Activated naive CD8-positive, alpha-beta T cell treated with anti-CD3 and anti-CD28 coated beads for 36 hours (primary cell): ENCODE measurements at regions not wholly inside any gene's neighbourhood (a gene's known extent, or its start where the extent isn't known, plus 50 kb on each side); places are given as distances from the start of the nearest gene placed in this dataset.
A peak's percentile ranks its signal among the peaks of the same experiment; 100 is the strongest.

ENCODE experiments used
- DNase-seq: peaks from one replicate; pipeline ENCODE4 v3.0.0; 2021
- H3K27ac Mint-ChIP-seq: one replicate; pipeline ENCODE4 v1.8.0; 2022; ENCODE audit warnings: mild to moderate bottlenecking, moderate library complexity, mixed read lengths
- H3K27me3 Mint-ChIP-seq: one replicate; pipeline ENCODE4 v1.8.0; 2022; ENCODE audit warnings: mild to moderate bottlenecking, mixed read lengths
- H3K36me3 Mint-ChIP-seq: one replicate; pipeline ENCODE4 v1.8.0; 2021; ENCODE audit warnings: mild to moderate bottlenecking, mixed read lengths
- H3K4me1 Mint-ChIP-seq: one replicate; pipeline ENCODE4 v1.8.0; 2021; ENCODE audit warnings: mixed read lengths
- H3K4me3 Mint-ChIP-seq: one replicate; pipeline ENCODE4 v1.8.0; 2022; ENCODE audit warnings: mild to moderate bottlenecking, moderate library complexity, mixed read lengths
- H3K9me3 Mint-ChIP-seq: one replicate; pipeline ENCODE4 v1.8.0; 2022; ENCODE audit warnings: mixed read lengths

- Mint-ChIP-seq H3K9me3 (no peaks in the 10 kb centered on the region), H3K4me3 (no peak overlapping the region), H3K36me3 (no peaks in the 10 kb centered on the region), H3K27ac (peak overlapping the region; percentile 25), H3K4me1 (no peaks in the 10 kb centered on the region), H3K27me3 (peaks cover 26% of the 10 kb centered on the region)
- no peak for DNase-seq
These were observed 194.5 kb downstream of the FOXL1 start for GRCh38 chr16:86772671-86773353.

- Mint-ChIP-seq H3K4me1 (no peaks in the 10 kb centered on the region), H3K9me3 (no peaks in the 10 kb centered on the region), H3K4me3 (no peak overlapping the region), H3K36me3 (no peaks in the 10 kb centered on the region), H3K27ac (no peak overlapping the region), H3K27me3 (peaks cover 22% of the 10 kb centered on the region)
- no peak for DNase-seq
These were observed 195.0 kb downstream of the FOXL1 start for GRCh38 chr16:86773354-86773715.

- peaks cover 10% of the 10 kb centered on the region for H3K27me3 Mint-ChIP-seq
- no peaks in the 10 kb centered on the region for H3K9me3 Mint-ChIP-seq
- no peak for DNase-seq
- H3K27ac Mint-ChIP-seq: no peak overlapping the region
- H3K4me1 Mint-ChIP-seq: no peaks in the 10 kb centered on the region
- H3K4me3 Mint-ChIP-seq: no peak overlapping the region
- no peaks in the 10 kb centered on the region for H3K36me3 Mint-ChIP-seq
These were observed 196.6 kb downstream of the FOXL1 start for GRCh38 chr16:86774931-86775330.

GRCh38 chr16:86775511-86775921 lies 197.2 kb downstream of the FOXL1 start:
- no peak overlapping the region for H3K4me3 Mint-ChIP-seq
- no peaks in the 10 kb centered on the region for H3K4me1 Mint-ChIP-seq
- no peak for DNase-seq
- H3K36me3 Mint-ChIP-seq: no peaks in the 10 kb centered on the region
- H3K9me3 Mint-ChIP-seq: no peaks in the 10 kb centered on the region
- peaks cover 8% of the 10 kb centered on the region for H3K27me3 Mint-ChIP-seq
- H3K27ac Mint-ChIP-seq: no peak overlapping the region

- no peak for DNase-seq
- Mint-ChIP-seq H3K4me1 (no peaks in the 10 kb centered on the region), H3K27me3 (peaks cover 11% of the 10 kb centered on the region), H3K4me3 (no peak overlapping the region), H3K27ac (no peak overlapping the region), H3K9me3 (no peaks in the 10 kb centered on the region), H3K36me3 (no peaks in the 10 kb centered on the region)
These were observed 199.1 kb downstream of the FOXL1 start for GRCh38 chr16:86777381-86777946.

- Mint-ChIP-seq H3K4me3 (no peak overlapping the region), H3K9me3 (no peaks in the 10 kb centered on the region), H3K36me3 (no peaks in the 10 kb centered on the region), H3K4me1 (no peaks in the 10 kb centered on the region), H3K27ac (no peak overlapping the region), H3K27me3 (peaks cover 11% of the 10 kb centered on the region)
- no peak for DNase-seq
These were observed 199.9 kb downstream of the FOXL1 start for GRCh38 chr16:86778108-86778745.

GRCh38 chr16:86778978-86779377 lies 200.6 kb downstream of the FOXL1 start:
- H3K4me3 Mint-ChIP-seq: no peak overlapping the region
- H3K4me1 Mint-ChIP-seq: no peaks in the 10 kb centered on the region
- H3K27ac Mint-ChIP-seq: no peak overlapping the region
- H3K36me3 Mint-ChIP-seq: no peaks in the 10 kb centered on the region
- H3K27me3 Mint-ChIP-seq: peaks cover 11% of the 10 kb centered on the region
- no peak for DNase-seq
- no peaks in the 10 kb centered on the region for H3K9me3 Mint-ChIP-seq

GRCh38 chr16:86781046-86781445 lies 202.7 kb downstream of the FOXL1 start:
- Mint-ChIP-seq H3K36me3 (no peaks in the 10 kb centered on the region), H3K27ac (no peak overlapping the region), H3K4me3 (no peak overlapping the region), H3K27me3 (peaks cover 7% of the 10 kb centered on the region), H3K9me3 (no peaks in the 10 kb centered on the region), H3K4me1 (no peaks in the 10 kb centered on the region)
- no peak for DNase-seq

GRCh38 chr16:86783636-86784626 lies 205.6 kb downstream of the FOXL1 start:
- Mint-ChIP-seq H3K27ac (no peak overlapping the region), H3K4me3 (no peak overlapping the region)
- no peak for DNase-seq

GRCh38 chr16:86786338-86786737 lies 208.0 kb downstream of the FOXL1 start:
- H3K4me3 Mint-ChIP-seq: no peak overlapping the region
- no peak overlapping the region for H3K27ac Mint-ChIP-seq
- no peak for DNase-seq
- H3K36me3 Mint-ChIP-seq: no peaks in the 10 kb centered on the region
- H3K27me3 Mint-ChIP-seq: peaks cover 13% of the 10 kb centered on the region
- H3K9me3 Mint-ChIP-seq: no peaks in the 10 kb centered on the region
- no peaks in the 10 kb centered on the region for H3K4me1 Mint-ChIP-seq

More at GRCh38 chr16:86783636-86784626, 205.6 kb downstream of the FOXL1 start:
- H3K27me3 Mint-ChIP-seq: peaks cover 18% of the 10 kb centered on the region
- H3K9me3 Mint-ChIP-seq: no peaks in the 10 kb centered on the region
- H3K4me1 Mint-ChIP-seq: no peaks in the 10 kb centered on the region
- H3K36me3 Mint-ChIP-seq: no peaks in the 10 kb centered on the region

GRCh38 chr16:86786994-86787393 lies 208.6 kb downstream of the FOXL1 start:
- H3K9me3 Mint-ChIP-seq: no peaks in the 10 kb centered on the region
- DNase-seq: no peak
- no peak overlapping the region for H3K27ac Mint-ChIP-seq
- no peak overlapping the region for H3K4me3 Mint-ChIP-seq
- no peaks in the 10 kb centered on the region for H3K4me1 Mint-ChIP-seq
- peaks cover 13% of the 10 kb centered on the region for H3K27me3 Mint-ChIP-seq
- H3K36me3 Mint-ChIP-seq: no peaks in the 10 kb centered on the region

GRCh38 chr16:86787538-86787937 lies 209.2 kb downstream of the FOXL1 start:
- DNase-seq: no peak
- no peaks in the 10 kb centered on the region for H3K9me3 Mint-ChIP-seq
- no peaks in the 10 kb centered on the region for H3K36me3 Mint-ChIP-seq
- no peak overlapping the region for H3K27ac Mint-ChIP-seq
- peaks cover 13% of the 10 kb centered on the region for H3K27me3 Mint-ChIP-seq
- H3K4me3 Mint-ChIP-seq: no peak overlapping the region
- H3K4me1 Mint-ChIP-seq: no peaks in the 10 kb centered on the region

- no peak overlapping the region for H3K27ac Mint-ChIP-seq
- no peaks in the 10 kb centered on the region for H3K36me3 Mint-ChIP-seq
- H3K9me3 Mint-ChIP-seq: no peaks in the 10 kb centered on the region
- H3K4me3 Mint-ChIP-seq: no peak overlapping the region
- DNase-seq: no peak
- peaks cover 13% of the 10 kb centered on the region for H3K27me3 Mint-ChIP-seq
- H3K4me1 Mint-ChIP-seq: no peaks in the 10 kb centered on the region
These were observed 211.3 kb downstream of the FOXL1 start for GRCh38 chr16:86789621-86790051.

GRCh38 chr16:86791287-86792035 lies 213.1 kb downstream of the FOXL1 start:
- peaks cover 13% of the 10 kb centered on the region for H3K27me3 Mint-ChIP-seq
- no peaks in the 10 kb centered on the region for H3K36me3 Mint-ChIP-seq
- H3K9me3 Mint-ChIP-seq: no peaks in the 10 kb centered on the region
- H3K4me3 Mint-ChIP-seq: no peak overlapping the region
- H3K27ac Mint-ChIP-seq: no peak overlapping the region
- no peaks in the 10 kb centered on the region for H3K4me1 Mint-ChIP-seq
- no peak for DNase-seq
